ENCODE measurements at regions not wholly inside any gene's neighbourhood (a gene's known extent, or its start where the extent isn't known, plus 50 kb on each side); places are given as distances from the start of the nearest gene placed in this dataset.

GRCh38 chr10:131674130-131674529, 226.7 kb upstream of the PPP2R2D start:
- DNase-seq (ENCODE audit: low read depth) = no peak

GRCh38 chr10:131675104-131675503, 225.7 kb upstream of the PPP2R2D start:
- no peak for DNase-seq (ENCODE audit: low read depth)

DNA sequence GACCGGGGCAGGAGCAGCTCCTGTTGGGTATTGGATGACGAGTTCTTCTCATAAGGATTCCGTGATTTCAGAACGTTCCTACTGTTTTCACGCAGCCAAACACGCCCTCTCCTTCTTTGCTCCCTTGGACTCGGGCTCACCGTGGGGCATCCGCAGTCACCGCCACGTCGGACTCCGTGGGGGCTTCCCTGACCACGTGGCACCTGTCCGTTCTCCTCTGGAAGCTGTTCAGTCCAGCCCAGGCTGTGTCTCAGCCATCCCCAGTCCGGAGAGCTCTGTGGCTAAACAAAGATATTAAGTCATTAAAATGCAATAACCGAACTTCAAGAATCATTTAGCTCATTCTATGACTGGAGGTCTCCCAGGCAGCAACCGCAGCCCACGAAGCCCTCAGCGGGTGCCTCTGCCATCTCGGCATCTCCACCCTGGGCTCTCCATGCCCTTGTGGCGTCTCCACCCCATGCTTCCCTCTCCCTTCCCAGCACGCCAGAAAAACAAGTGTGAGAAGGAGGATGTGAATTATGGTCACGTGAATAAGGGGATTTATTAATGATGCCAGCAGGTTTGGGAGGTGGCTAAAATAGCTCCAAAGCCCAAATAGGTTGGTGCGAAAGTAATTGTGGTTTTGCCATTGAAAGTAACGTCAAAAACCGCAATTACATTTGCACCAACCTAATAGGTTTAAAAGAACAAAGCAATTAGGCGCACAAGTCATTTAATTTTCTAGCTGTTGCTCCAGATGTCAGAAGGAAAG, 224.6 kb upstream of the PPP2R2D start:
- no peak for DNase-seq (ENCODE audit: low read depth)

GRCh38 chr10:131676800-131677421, 223.9 kb upstream of the PPP2R2D start:
- DNase-seq (ENCODE audit: low read depth) = no peak

GRCh38 chr10:131677671-131678070, 223.1 kb upstream of the PPP2R2D start:
- no peak for DNase-seq (ENCODE audit: low read depth)

GRCh38 chr10:131678171-131678570, 222.6 kb upstream of the PPP2R2D start:
- DNase-seq (ENCODE audit: low read depth) = no peak

DNA sequence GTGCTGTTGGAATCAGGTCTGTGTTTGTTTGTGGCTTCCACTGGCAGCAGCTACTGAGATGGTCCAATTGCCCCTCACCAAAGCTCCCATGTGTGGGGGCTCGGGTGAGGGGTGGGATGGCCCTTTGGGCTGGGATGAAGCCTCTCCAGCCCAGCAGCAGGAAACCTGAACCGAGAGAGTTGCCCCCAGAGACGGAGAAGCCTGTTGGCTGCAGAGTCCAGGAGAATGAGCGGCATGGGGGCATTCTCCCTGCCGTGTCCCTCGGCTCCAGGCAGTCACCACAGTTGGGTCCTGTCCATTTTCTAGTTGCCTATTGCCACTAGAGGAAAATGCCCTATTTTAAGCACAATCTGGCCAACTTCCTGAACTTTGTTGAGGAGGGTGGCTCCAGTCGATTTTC, 222.2 kb upstream of the PPP2R2D start:
- no peak for DNase-seq (ENCODE audit: low read depth)

DNA sequence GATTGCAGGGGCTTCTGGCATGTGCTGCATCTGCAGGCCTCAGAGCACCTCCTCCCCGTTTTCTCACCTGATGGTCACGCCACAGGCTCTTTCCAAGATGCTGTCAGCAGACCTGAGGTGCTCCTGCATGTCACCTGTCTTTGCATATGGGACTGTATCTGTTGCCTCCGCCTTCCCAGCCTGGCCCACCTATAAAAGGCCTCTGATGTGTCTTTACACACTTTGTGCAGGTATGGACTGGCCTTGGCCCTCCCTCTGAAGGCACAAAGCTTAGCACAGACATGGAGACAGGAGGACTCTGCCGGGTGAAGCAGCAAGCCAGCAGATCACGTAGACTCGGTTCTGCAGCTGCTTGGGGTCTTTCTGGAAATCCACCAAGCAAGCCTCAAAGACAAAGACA, 220.9 kb upstream of the PPP2R2D start:
- DNase-seq (ENCODE audit: low read depth) = no peak

GRCh38 chr10:131681122-131681521, 219.7 kb upstream of the PPP2R2D start:
- no peak for DNase-seq (ENCODE audit: low read depth)

- DNase-seq (ENCODE audit: low read depth) = no peak
Observed at GRCh38 chr10:131681656-131682055, 219.2 kb upstream of the PPP2R2D start.

- DNase-seq (ENCODE audit: low read depth) = no peak
Observed at GRCh38 chr10:131682271-131682962, 218.4 kb upstream of the PPP2R2D start.

GRCh38 chr10:131683281-131683861, 217.4 kb upstream of the PPP2R2D start:
- no peak for DNase-seq (ENCODE audit: low read depth)

GRCh38 chr10:131683941-131684340, 216.9 kb upstream of the PPP2R2D start:
- DNase-seq (ENCODE audit: low read depth) = no peak

DNA sequence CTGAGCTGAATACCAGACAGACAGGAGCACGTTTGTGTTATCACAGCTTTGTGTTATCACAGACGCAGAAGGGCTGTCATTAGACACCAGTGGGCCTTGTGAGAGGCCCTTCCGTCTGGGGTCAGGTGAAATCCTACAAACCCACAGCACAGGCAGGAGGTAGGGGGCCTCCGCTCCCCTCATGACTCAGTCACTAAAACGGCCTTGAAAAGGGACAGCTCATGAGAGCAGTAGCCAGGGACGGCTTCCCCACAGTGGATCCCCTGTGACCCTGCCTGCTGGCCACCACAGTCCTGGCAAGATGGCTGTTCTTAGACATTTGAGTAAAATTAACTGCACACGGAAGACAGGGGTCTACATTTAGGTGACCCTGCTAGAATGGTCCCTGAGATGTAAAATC, 215.8 kb upstream of the PPP2R2D start:
- DNase-seq (ENCODE audit: low read depth) = no peak

DNA sequence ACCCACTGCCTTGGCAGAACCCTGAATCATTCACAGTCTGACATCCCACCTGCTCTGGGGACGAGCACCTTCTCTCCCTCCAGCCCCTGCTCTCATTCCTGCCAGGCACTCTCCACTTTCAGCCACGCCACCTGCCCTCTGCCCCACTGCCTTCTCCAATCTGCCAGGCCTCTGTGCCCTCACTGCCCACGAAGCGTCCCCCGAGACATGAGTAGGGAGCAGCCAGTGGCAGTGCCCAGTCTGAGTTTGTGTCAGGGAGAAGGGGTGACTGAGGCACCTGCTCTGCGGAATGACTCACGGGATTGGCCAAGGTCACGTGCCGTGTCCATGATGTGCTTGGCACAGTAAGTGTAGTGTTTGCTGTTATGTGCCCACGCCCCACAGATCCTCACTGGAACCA, 215.2 kb upstream of the PPP2R2D start:
- no peak for DNase-seq (ENCODE audit: low read depth)

DNA sequence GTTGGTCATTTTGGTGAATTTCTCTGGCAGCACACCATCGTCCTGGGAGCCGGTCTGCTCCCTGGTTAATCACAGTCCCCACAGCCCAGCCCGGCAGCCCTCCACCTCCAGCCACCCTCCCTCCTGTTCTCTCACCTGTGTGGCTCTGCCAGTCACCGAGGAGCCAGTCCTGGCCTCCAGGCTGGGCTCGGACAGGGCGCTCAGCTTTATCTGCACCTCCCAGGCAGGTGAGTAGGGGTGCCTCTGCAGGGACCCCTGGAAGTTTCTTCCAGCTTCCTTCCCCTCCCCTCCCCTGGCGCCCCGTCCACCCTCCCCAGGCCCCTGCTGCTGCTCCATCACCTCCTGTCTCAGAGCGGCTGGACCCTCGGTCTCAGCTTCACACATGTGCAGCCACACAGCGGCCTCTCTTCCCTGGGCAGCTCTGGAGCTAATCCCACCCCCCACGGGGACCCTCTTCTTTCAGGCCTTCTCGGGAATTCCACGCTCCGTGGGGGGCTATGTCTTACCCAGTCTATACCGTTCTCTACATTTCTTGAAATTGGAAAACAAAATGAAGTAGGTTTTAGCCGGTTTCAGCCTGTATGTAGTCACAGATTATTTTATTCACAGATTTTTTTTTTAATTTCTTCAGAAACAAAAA, 213.9 kb upstream of the PPP2R2D start:
- no peak for DNase-seq (ENCODE audit: low read depth)

DNA sequence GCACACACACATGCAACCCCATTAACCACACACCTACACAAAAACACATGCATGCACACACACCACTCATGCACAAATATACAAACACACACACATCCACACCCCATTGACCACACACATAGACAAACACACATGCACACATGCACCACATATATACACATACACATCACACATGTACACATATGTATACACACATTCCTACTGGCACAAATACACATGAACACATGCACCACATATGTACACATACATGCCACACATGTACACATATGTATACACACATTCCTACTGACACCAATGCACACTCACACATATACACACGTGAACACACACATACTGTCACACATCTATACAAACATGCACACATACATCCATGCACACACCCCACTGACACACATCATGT, 212.5 kb upstream of the PPP2R2D start:
- DNase-seq (ENCODE audit: low read depth) = no peak

DNA sequence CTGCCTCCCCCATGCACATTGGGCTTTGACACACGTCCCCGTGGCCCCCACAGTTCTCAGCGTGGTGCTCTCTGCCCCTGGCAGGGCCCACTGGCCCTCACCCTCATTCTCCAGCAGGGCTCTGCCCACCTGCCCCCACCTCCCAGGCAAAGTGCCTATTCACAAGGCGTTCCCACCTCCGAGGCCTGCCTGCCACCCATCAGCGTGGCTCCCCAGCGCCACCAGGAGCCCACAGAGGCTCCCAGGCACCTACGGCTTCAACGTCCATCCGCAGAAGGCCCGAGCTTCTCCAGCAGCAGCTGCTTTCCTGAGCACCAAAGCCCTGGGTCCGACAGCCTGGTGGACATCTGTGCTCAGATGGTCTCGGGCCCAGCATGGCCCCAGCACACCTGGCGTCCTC, 211.8 kb upstream of the PPP2R2D start:
- DNase-seq (ENCODE audit: low read depth) = no peak

- no peak for DNase-seq (ENCODE audit: low read depth)
Observed at GRCh38 chr10:131689486-131689885, 211.3 kb upstream of the PPP2R2D start.

- no peak for DNase-seq (ENCODE audit: low read depth)
Observed at GRCh38 chr10:131689954-131690757, 210.7 kb upstream of the PPP2R2D start.

GRCh38 chr10:131690805-131691239, 210.0 kb upstream of the PPP2R2D start:
- DNase-seq (ENCODE audit: low read depth) = no peak

All from non-pigmented ciliary epithelial cell (primary cell).